ENCODE measurements at regions not wholly inside any gene's neighbourhood (a gene's known extent, or its start where the extent isn't known, plus 50 kb on each side); places are given as distances from the start of the nearest gene placed in this dataset.

- TF ChIP-seq CTCF (IDR thresholded peaks at IDR 0.05) (no peak), POLR2A (IDR thresholded peaks at IDR 0.05) (no peak)
These were observed 150.0 kb upstream of the BLID start for GRCh38 chr11:122265981-122266380.
